Uterus (tissue), 2 donors: ENCODE measurements at regions not wholly inside any gene's neighbourhood (a gene's known extent, or its start where the extent isn't known, plus 50 kb on each side); places are given as distances from the start of the nearest gene placed in this dataset.

ENCODE experiments used
- CTCF ChIP-seq, 4 experiments: fragments of 200-600 bp in 2 of 4; fragments of 450-650 bp in 2 of 4; sonication (generic) in 2 of 4; IDR thresholded peaks; one replicate each; pipeline ENCODE4 v1.5.1; 2016 to 2019; ENCODE audit warnings: antibody characterized with exemption in 4 of 4, mild to moderate bottlenecking in 2 of 4, moderate library complexity in 1 of 4
- POLR2A ChIP-seq, 2 donors: fragments of 450-650 bp; IDR thresholded peaks; one replicate each; pipeline ENCODE4 v1.6.1; 2016; ENCODE audit warnings: antibody characterized with exemption in 2 of 2, mild to moderate bottlenecking in 1 of 2, moderate library complexity in 1 of 2

GRCh38 chr16:88327561-88328312 is 55.0 kb upstream of the ZNF469 start:
- TF ChIP-seq CTCF (IDR thresholded peaks at IDR 0.05) (no peak), POLR2A (IDR thresholded peaks at IDR 0.05) (no peak)
